Keratinocyte (primary cell): ENCODE measurements at regions not wholly inside any gene's neighbourhood (a gene's known extent, or its start where the extent isn't known, plus 50 kb on each side); places are given as distances from the start of the nearest gene placed in this dataset.

Experiments used
- CTCF ChIP-seq, 3 experiments: IDR thresholded peaks in 1 of 3; conservative IDR thresholded peaks in 1 of 3; optimal IDR thresholded peaks in 1 of 3; 2 replicates in 2 of 3; 3 replicates in 1 of 3; pipeline versions ENCODE3 to v1.5.1; 2011; ENCODE audit warnings: low read length in 3 of 3, mild to moderate bottlenecking in 3 of 3, moderate library complexity in 2 of 3, control low read depth in 1 of 3, inconsistent platforms in 1 of 3; ENCODE audit not compliant: insufficient read depth in 2 of 3; ENCODE audit errors: extremely low read depth in 1 of 3
- EZH2 ChIP-seq: IDR thresholded peaks from one replicate; pipeline ENCODE4 v1.6.1; 2012; ENCODE audit warnings: inconsistent platforms, mild to moderate bottlenecking, low read length, moderate library complexity

- no peak for TF ChIP-seq CTCF (optimal IDR thresholded peaks at IDR 0.05 in 1 of 3, IDR thresholded peaks at IDR 0.05 in 1 of 3, conservative IDR thresholded peaks at IDR 0.05 in 1 of 3; ENCODE audit: extremely low read depth in 1 of 3, insufficient read depth in 2 of 3, low read length in 3 of 3)
- no peak for TF ChIP-seq EZH2
Measured at GRCh38 chr15:70321172-70321819, 223.6 kb upstream of the TLE3 start.
